ENCODE measurements at regions not wholly inside any gene's neighbourhood (a gene's known extent, or its start where the extent isn't known, plus 50 kb on each side); places are given as distances from the start of the nearest gene placed in this dataset.

- H3K4me1 Mint-ChIP-seq = no peaks in the 10 kb centered on the region
- H3K4me3 ChIP-seq = no peak overlapping the region
- no peak for DNase-seq (ENCODE audit: low spot score)
- H3K4me3 Mint-ChIP-seq = no peak overlapping the region
- H3K36me3 Mint-ChIP-seq (ENCODE audit: low read depth) = no peaks in the 10 kb centered on the region
- no peaks in the 10 kb centered on the region for H3F3A ChIP-seq (replicated peaks; ENCODE audit: low read depth)
- TF ChIP-seq ZNF114 (CRISPR knock-in tag; IDR thresholded peaks at IDR 0.05) (no peak), ZNF331 (CRISPR knock-in tag; IDR thresholded peaks at IDR 0.05; ENCODE audit: low read depth) (no peak), STAT1 (IDR thresholded peaks at IDR 0.05; ENCODE audit: unreplicated experiment) (no peak), CTCF (conservative IDR thresholded peaks at IDR 0.05; ENCODE audit: low read depth in 2 of 2) (no peak), EZH2phosphoT487 (IDR thresholded peaks at IDR 0.05; ENCODE audit: unreplicated experiment) (no peak), JUNB (IDR thresholded peaks at IDR 0.05; ENCODE audit: unreplicated experiment) (no peak), EZH2 (IDR thresholded peaks at IDR 0.05; ENCODE audit: low read depth, unreplicated experiment) (no peak), ETS1 (IDR thresholded peaks at IDR 0.05) (no peak), CREB1 (CRISPR knock-in tag; IDR thresholded peaks at IDR 0.05; ENCODE audit: low read depth) (no peak), REST (IDR thresholded peaks at IDR 0.05; ENCODE audit: unreplicated experiment) (no peak), ZNF462 (CRISPR knock-in tag; IDR thresholded peaks at IDR 0.05) (no peak), POLR2AphosphoS5 (IDR thresholded peaks at IDR 0.05; ENCODE audit: low read depth) (no peak), NANOG (IDR thresholded peaks at IDR 0.05; ENCODE audit: borderline replicate concordance) (no peak)
- no peaks in the 10 kb centered on the region for H3K79me2 ChIP-seq (replicated peaks; ENCODE audit: insufficient read depth)
- H3K9me2 ChIP-seq (ENCODE audit: insufficient read depth) = no peaks in the 10 kb centered on the region; the same call in 1 of the 2 replicates
- no peak for ATAC-seq
- H4K20me1 ChIP-seq (replicated peaks; ENCODE audit: insufficient read depth) = no peaks in the 10 kb centered on the region
- no peaks in the 10 kb centered on the region for H3K36me3 ChIP-seq (ENCODE audit: insufficient read depth)
- H3K4me1 ChIP-seq (ENCODE audit: insufficient read depth) = peaks cover 3% of the 10 kb centered on the region; the same call in 1 of the 2 replicates
- no peak overlapping the region for H3K4me2 ChIP-seq
- H3K27me3 ChIP-seq (ENCODE audit: insufficient read depth) = no peaks in the 10 kb centered on the region
- no peak overlapping the region for H2AFZ ChIP-seq
- H3K27ac Mint-ChIP-seq = no peak overlapping the region
- H3K9me3 Mint-ChIP-seq = no peaks in the 10 kb centered on the region
- no peak overlapping the region for H3K27ac ChIP-seq (ENCODE audit: low read depth)
- no peaks in the 10 kb centered on the region for H3K27me3 Mint-ChIP-seq (ENCODE audit: insufficient read depth, low read depth, poor library complexity)
Observed at GRCh38 chr7:13826752-13827151, 162.7 kb downstream of the ETV1 start.

Measured in GM23338 (cell line).